Fibroblast of pulmonary artery (primary cell): ENCODE measurements at regions not wholly inside any gene's neighbourhood (a gene's known extent, or its start where the extent isn't known, plus 50 kb on each side); places are given as distances from the start of the nearest gene placed in this dataset.
"Not testable (repeated sequence)": the region's sequence is repeated elsewhere in the genome, so short reads cannot be mapped to it uniquely, and the experiment has no call there.

ENCODE experiments used
- DNase-seq: peaks from one replicate; pipeline ENCODE4 v3.0.0-alpha.2; 2010; ENCODE audit warnings: low read depth
- H3K4me3 ChIP-seq: replicated peaks from 2 replicates; pipeline ENCODE4 v1.5.1; 2011; ENCODE audit warnings: low read depth, mild to moderate bottlenecking, control low read depth, low read length, moderate library complexity
- CTCF ChIP-seq: IDR thresholded peaks from 2 replicates; pipeline ENCODE4 v1.5.1; 2011; ENCODE audit warnings: mild to moderate bottlenecking, control low read depth, low read length, inconsistent platforms; ENCODE audit errors: missing control alignments

- no peak for TF ChIP-seq CTCF
- H3K4me3 ChIP-seq, result no peak overlapping the region
- DNase-seq, result no peak
Observed at GRCh38 chr2:102871707-102872106, 109.9 kb downstream of the TMEM182 start.

GRCh38 chr2:102872388-102872787 lies 110.6 kb downstream of the TMEM182 start:
- DNase-seq, result no peak
- no peak overlapping the region for H3K4me3 ChIP-seq
- TF ChIP-seq CTCF, result no peak

- H3K4me3 ChIP-seq, DNase-seq: not testable (repeated sequence)
Observed at GRCh38 chr2:102879513-102879912, 117.7 kb downstream of the TMEM182 start.

DNA sequence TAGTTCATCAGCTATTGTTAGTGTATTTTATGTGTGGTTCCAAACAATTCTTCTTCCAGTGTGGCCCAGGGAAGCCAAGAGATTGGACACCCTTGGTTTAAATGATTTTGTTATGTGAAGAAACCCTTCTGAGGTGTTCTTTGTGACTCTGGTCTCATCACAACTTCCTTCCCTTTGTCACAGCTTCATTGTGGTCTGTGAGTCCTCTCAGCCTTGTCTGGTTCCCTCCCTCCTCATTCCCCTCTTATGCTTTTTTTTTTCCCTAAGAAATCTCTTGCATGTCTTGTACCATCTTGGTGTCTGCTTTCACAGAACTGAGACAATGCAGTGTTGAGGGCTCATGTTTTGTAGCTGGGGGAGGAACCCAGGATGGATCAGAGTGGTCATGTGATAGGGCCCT lies 118.9 kb downstream of the TMEM182 start:
- no peak for DNase-seq
- H3K4me3 ChIP-seq, result no peak overlapping the region
- TF ChIP-seq CTCF, result no peak

- DNase-seq, result no peak
- no peak for TF ChIP-seq CTCF
- no peak overlapping the region for H3K4me3 ChIP-seq
Observed at GRCh38 chr2:102886216-102886893, 124.5 kb downstream of the TMEM182 start.

GRCh38 chr2:102888514-102888913 lies 126.7 kb downstream of the TMEM182 start:
- H3K4me3 ChIP-seq, result no peak overlapping the region

GRCh38 chr2:102891296-102891695 lies 129.5 kb downstream of the TMEM182 start:
- TF ChIP-seq CTCF, result no peak
- no peak overlapping the region for H3K4me3 ChIP-seq
- no peak for DNase-seq

More at GRCh38 chr2:102888514-102888913, 126.7 kb downstream of the TMEM182 start:
- DNase-seq, result no peak
- TF ChIP-seq CTCF, result no peak
